ENCODE measurements at regions not wholly inside any gene's neighbourhood (a gene's known extent, or its start where the extent isn't known, plus 50 kb on each side); places are given as distances from the start of the nearest gene placed in this dataset.

DNA sequence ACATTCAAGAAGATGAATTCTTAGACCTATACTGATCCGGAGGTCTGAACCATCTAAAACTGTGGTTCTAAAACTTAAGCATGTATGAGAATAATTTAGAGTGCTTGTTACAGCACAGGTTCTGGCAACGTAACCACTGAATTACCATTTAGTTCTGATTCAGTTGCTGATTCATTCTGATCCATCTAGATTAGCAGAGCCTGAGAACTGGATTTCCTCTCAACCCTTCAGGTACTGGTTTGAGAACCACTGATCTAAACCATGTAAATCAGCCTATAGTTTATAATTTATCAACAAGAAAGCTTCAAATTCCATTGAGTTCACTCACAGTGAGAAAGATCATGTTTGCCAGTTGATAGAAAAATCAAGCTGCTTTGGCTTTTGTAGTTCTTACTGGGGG, 1001.1 kb upstream of the EPHA6 start:
- no peak overlapping the region for H2AFZ ChIP-seq (ENCODE audit: low read depth, low read length)
- intact Hi-C loops (cut with micrococcal nuclease): no loop called here

More for the DNA sequence above, 1001.1 kb upstream of the EPHA6 start:
- H3K9me3 ChIP-seq (replicated peaks; ENCODE audit: control insufficient read depth, insufficient read depth, low read depth, low read length): no peaks in the 10 kb centered on the region
- H3K27ac ChIP-seq (ENCODE audit: extremely low read depth, low read depth, low read length): no peak overlapping the region
- in situ Hi-C loops (cut with MboI): no loop called here
- FAIRE-seq (no peak), DNase-seq (ENCODE audit: extremely low read depth in 1 of 4, low spot score in 3 of 4) (no peak), ATAC-seq (no peak)
- CTCF ChIA-PET (ENCODE audit: low intra/inter-chr PET ratio): no interaction called here
- TF ChIP-seq NCOR1 (IDR thresholded peaks at IDR 0.05) (no peak), ARID3B (CRISPR knock-in tag; IDR thresholded peaks at IDR 0.05; ENCODE audit: borderline replicate concordance) (no peak), NUFIP1 (IDR thresholded peaks at IDR 0.05; ENCODE audit: partially characterized antibody) (no peak), CAMTA2 (CRISPR knock-in tag; conservative IDR thresholded peaks at IDR 0.05) (no peak), TOE1 (IDR thresholded peaks at IDR 0.05; ENCODE audit: borderline replicate concordance) (no peak), TOE1 (CRISPR knock-in tag; IDR thresholded peaks at IDR 0.05; ENCODE audit: borderline replicate concordance, low read depth) (no peak), SNIP1 (IDR thresholded peaks at IDR 0.05; ENCODE audit: low read depth) (no peak), BRD4 (IDR thresholded peaks at IDR 0.05) (no peak), RUNX1 (IDR thresholded peaks at IDR 0.05; ENCODE audit: low read depth) (no peak)
- TF ChIP-seq, protein P1, sequence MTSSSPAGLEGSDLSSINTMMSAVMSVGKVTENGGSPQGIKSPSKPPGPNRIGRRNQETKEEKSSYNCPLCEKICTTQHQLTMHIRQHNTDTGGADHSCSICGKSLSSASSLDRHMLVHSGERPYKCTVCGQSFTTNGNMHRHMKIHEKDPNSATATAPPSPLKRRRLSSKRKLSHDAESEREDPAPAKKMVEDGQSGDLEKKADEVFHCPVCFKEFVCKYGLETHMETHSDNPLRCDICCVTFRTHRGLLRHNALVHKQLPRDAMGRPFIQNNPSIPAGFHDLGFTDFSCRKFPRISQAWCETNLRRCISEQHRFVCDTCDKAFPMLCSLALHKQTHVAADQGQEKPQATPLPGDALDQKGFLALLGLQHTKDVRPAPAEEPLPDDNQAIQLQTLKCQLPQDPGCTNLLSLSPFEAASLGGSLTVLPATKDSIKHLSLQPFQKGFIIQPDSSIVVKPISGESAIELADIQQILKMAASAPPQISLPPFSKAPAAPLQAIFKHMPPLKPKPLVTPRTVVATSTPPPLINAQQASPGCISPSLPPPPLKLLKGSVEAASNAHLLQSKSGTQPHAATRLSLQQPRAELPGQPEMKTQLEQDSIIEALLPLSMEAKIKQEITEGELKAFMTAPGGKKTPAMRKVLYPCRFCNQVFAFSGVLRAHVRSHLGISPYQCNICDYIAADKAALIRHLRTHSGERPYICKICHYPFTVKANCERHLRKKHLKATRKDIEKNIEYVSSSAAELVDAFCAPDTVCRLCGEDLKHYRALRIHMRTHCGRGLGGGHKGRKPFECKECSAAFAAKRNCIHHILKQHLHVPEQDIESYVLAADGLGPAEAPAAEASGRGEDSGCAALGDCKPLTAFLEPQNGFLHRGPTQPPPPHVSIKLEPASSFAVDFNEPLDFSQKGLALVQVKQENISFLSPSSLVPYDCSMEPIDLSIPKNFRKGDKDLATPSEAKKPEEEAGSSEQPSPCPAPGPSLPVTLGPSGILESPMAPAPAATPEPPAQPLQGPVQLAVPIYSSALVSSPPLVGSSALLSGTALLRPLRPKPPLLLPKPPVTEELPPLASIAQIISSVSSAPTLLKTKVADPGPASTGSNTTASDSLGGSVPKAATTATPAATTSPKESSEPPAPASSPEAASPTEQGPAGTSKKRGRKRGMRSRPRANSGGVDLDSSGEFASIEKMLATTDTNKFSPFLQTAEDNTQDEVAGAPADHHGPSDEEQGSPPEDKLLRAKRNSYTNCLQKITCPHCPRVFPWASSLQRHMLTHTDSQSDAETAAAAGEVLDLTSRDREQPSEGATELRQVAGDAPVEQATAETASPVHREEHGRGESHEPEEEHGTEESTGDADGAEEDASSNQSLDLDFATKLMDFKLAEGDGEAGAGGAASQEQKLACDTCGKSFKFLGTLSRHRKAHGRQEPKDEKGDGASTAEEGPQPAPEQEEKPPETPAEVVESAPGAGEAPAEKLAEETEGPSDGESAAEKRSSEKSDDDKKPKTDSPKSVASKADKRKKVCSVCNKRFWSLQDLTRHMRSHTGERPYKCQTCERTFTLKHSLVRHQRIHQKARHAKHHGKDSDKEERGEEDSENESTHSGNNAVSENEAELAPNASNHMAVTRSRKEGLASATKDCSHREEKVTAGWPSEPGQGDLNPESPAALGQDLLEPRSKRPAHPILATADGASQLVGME (CRISPR knock-in tag; IDR thresholded peaks at IDR 0.05): no peak
- no peaks in the 10 kb centered on the region for H3K79me2 ChIP-seq (ENCODE audit: control insufficient read depth, insufficient read depth, low read length)
- no TSS peak for BruUV-seq (replicated peaks)
- H3K36me3 ChIP-seq (ENCODE audit: control insufficient read depth, insufficient read depth, low read length): no peaks in the 10 kb centered on the region
- 0% methylated on average over 2 of the region's 2 CpGs for WGBS (ENCODE audit: insufficient coverage, low coverage, missing lambda C conversion rate)
- H3K27me3 ChIP-seq (ENCODE audit: control insufficient read depth in 2 of 2, insufficient read depth in 2 of 2, low read length in 2 of 2): no peaks in the 10 kb centered on the region
- no peak overlapping the region for H3K4me3 ChIP-seq
- POLR2A ChIA-PET: no interaction called here
- H3K4me2 ChIP-seq (ENCODE audit: insufficient read depth, low read length): no peak overlapping the region
- H3K4me1 ChIP-seq (replicated peaks in 1 of 2; ENCODE audit: control insufficient read depth in 2 of 2, insufficient read depth in 2 of 2, low read length in 2 of 2): no peaks in the 10 kb centered on the region
- H4K20me1 ChIP-seq (replicated peaks; ENCODE audit: control insufficient read depth, insufficient read depth, low read length): no peaks in the 10 kb centered on the region
- H3K9ac ChIP-seq (ENCODE audit: insufficient read depth in 1 of 2, low read depth in 2 of 2, low read length in 2 of 2): no peak overlapping the region
- no peaks in the 10 kb centered on the region for H3K9me1 ChIP-seq (ENCODE audit: control insufficient read depth, insufficient read depth, low read length)

All from K562 (cell line).